Liver (tissue), 3 donors: ENCODE measurements at regions not wholly inside any gene's neighbourhood (a gene's known extent, or its start where the extent isn't known, plus 50 kb on each side); places are given as distances from the start of the nearest gene placed in this dataset.

Experiments
- CTCF ChIP-seq: fragments of 150-350 bp; IDR thresholded peaks from 2 replicates; pipeline ENCODE4 v1.5.1; 2017; ENCODE audit warnings: improper control_type of control experiment, low read depth, low read length; ENCODE audit not compliant: missing input control
- FOXA1 ChIP-seq: IDR thresholded peaks from 2 replicates; pipeline ENCODE4 v1.6.1; 2016; ENCODE audit warnings: antibody characterized with exemption
- GABPA ChIP-seq, 2 donors: IDR thresholded peaks in 1 of 2; conservative IDR thresholded peaks in 1 of 2; 2 replicates each; pipeline ENCODE4 v1.6.1; 2016; ENCODE audit warnings: antibody characterized with exemption in 2 of 2, mild to moderate bottlenecking in 1 of 2, moderate library complexity in 1 of 2
- NR2F2 ChIP-seq: IDR thresholded peaks from 2 replicates; pipeline ENCODE4 v1.6.1; 2016; ENCODE audit warnings: antibody characterized with exemption
- SP1 ChIP-seq: IDR thresholded peaks from 2 replicates; pipeline ENCODE4 v1.6.1; 2018; ENCODE audit warnings: antibody characterized with exemption, mild to moderate bottlenecking
- YY1 ChIP-seq: IDR thresholded peaks from 2 replicates; pipeline ENCODE4 v1.6.1; 2016; ENCODE audit warnings: antibody characterized with exemption, mild to moderate bottlenecking
- donor health status: healthy.
- donor health status: healthy.

GRCh38 chr13:50141375-50141975 is 126.2 kb downstream of the KCNRG start:
- TF ChIP-seq SP1 (no peak), GABPA (IDR thresholded peaks at IDR 0.05 in 1 of 2, conservative IDR thresholded peaks at IDR 0.05 in 1 of 2) (no peak), NR2F2 (no peak), CTCF (no peak), FOXA1 (no peak), YY1 (no peak)
